ENCODE measurements at regions not wholly inside any gene's neighbourhood (a gene's known extent, or its start where the extent isn't known, plus 50 kb on each side); places are given as distances from the start of the nearest gene placed in this dataset.

GRCh38 chr4:179344861-179345260, 1902.6 kb upstream of the AGA start:
- Histone ChIP-seq H3K56ac (ENCODE audit: extremely low read depth, insufficient read depth, low read length) (no peak overlapping the region), H2BK20ac (ENCODE audit: low read depth, low read length) (no peak overlapping the region), H3K27me3 (ENCODE audit: control insufficient read depth, insufficient read depth, low read length) (no peaks in the 10 kb centered on the region), H3K4me1 (ENCODE audit: control insufficient read depth, insufficient read depth, low read length) (no peaks in the 10 kb centered on the region), H3K27ac (ENCODE audit: insufficient read depth, low read length) (no peak overlapping the region), H4K91ac (ENCODE audit: insufficient read depth, low read depth, low read length) (no peak overlapping the region), H3K9me3 (ENCODE audit: control insufficient read depth, insufficient read depth, low read length) (no peaks in the 10 kb centered on the region; the same call in 1 of the 2 replicates), H4K8ac (ENCODE audit: low read depth in 2 of 2, low read length in 2 of 2) (no peak overlapping the region), H3K4me2 (ENCODE audit: low read depth, low read length) (no peak overlapping the region), H2AK5ac (ENCODE audit: low read depth, low read length) (no peak overlapping the region), H3K9me1 (ENCODE audit: insufficient read depth, low read length) (no peaks in the 10 kb centered on the region), H3K9ac (ENCODE audit: low read depth, low read length) (no peak overlapping the region), H4K20me1 (ENCODE audit: insufficient read depth, low read length) (no peaks in the 10 kb centered on the region), H3K79me1 (ENCODE audit: low read depth in 1 of 2, low read length in 2 of 2) (no peaks in the 10 kb centered on the region), H2BK120ac (ENCODE audit: low read depth, low read length) (no peak overlapping the region), H2AFZ (replicated peaks; ENCODE audit: low read length, poor library complexity) (no peak overlapping the region), H3K36me3 (ENCODE audit: control insufficient read depth, insufficient read depth, low read length) (no peaks in the 10 kb centered on the region), H3K23ac (ENCODE audit: low read depth, low read length) (no peak overlapping the region), H3K18ac (ENCODE audit: low read depth, low read length) (no peak overlapping the region), H2BK15ac (ENCODE audit: low read depth, low read length) (no peak overlapping the region), H4K5ac (ENCODE audit: low read depth, low read length) (no peak overlapping the region), H2AK9ac (replicated peaks; ENCODE audit: low read depth, low read length, poor library complexity) (no peak overlapping the region), H3K14ac (replicated peaks; ENCODE audit: low read depth, low read length) (no peak overlapping the region), H3K4me3 (ENCODE audit: insufficient read depth, low read depth, low read length) (no peak overlapping the region), H3K4ac (ENCODE audit: low read depth, low read length) (no peak overlapping the region), H2BK5ac (ENCODE audit: low read depth, low read length, poor library complexity, severe bottlenecking) (no peak overlapping the region)
- ATAC-seq (ENCODE audit: low read depth) (no peak), DNase-seq (no peak)
- no TSS peak for BruUV-seq (replicated peaks)
- in situ Hi-C loops (cut with MboI; ENCODE audit: low sequenced_read_pairs) (no loop called here), dilution Hi-C loops (cut with HindIII; ENCODE audit: low sequenced_read_pairs, unreplicated experiment) (no loop called here), intact Hi-C loops (cut with micrococcal nuclease) (no loop called here)
- ChIA-PET POLR2A (ENCODE audit: unreplicated experiment) (no interaction called here), CTCF (no interaction called here)
- no peak for TF ChIP-seq USF2 (IDR thresholded peaks at IDR 0.05; ENCODE audit: low read depth, low read length)
- no peak for TF ChIP-seq RFX5 (IDR thresholded peaks at IDR 0.05; ENCODE audit: low read depth, low read length)
- no peak for TF ChIP-seq MAFK (IDR thresholded peaks at IDR 0.05; ENCODE audit: low read depth, low read length)
- no peak for TF ChIP-seq POLR2A (IDR thresholded peaks at IDR 0.05; ENCODE audit: low read depth, low read length)
- TF ChIP-seq MAZ (IDR thresholded peaks at IDR 0.05; ENCODE audit: borderline replicate concordance, low read depth, low read length), result no peak
- TF ChIP-seq, protein P1, sequence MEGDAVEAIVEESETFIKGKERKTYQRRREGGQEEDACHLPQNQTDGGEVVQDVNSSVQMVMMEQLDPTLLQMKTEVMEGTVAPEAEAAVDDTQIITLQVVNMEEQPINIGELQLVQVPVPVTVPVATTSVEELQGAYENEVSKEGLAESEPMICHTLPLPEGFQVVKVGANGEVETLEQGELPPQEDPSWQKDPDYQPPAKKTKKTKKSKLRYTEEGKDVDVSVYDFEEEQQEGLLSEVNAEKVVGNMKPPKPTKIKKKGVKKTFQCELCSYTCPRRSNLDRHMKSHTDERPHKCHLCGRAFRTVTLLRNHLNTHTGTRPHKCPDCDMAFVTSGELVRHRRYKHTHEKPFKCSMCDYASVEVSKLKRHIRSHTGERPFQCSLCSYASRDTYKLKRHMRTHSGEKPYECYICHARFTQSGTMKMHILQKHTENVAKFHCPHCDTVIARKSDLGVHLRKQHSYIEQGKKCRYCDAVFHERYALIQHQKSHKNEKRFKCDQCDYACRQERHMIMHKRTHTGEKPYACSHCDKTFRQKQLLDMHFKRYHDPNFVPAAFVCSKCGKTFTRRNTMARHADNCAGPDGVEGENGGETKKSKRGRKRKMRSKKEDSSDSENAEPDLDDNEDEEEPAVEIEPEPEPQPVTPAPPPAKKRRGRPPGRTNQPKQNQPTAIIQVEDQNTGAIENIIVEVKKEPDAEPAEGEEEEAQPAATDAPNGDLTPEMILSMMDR (conservative IDR thresholded peaks at IDR 0.05; ENCODE audit: low read depth, low read length), result no peak
- TF ChIP-seq CHD1 (IDR thresholded peaks at IDR 0.05; ENCODE audit: low read depth, low read length), result no peak
- no peak for TF ChIP-seq SMC3 (IDR thresholded peaks at IDR 0.05; ENCODE audit: low read depth, low read length)
- no peak for TF ChIP-seq RCOR1 (IDR thresholded peaks at IDR 0.05; ENCODE audit: insufficient replicate concordance, low read length)
- no peak for TF ChIP-seq BHLHE40 (IDR thresholded peaks at IDR 0.05; ENCODE audit: low read depth, low read length)
- no peak for TF ChIP-seq ELK1 (IDR thresholded peaks at IDR 0.05; ENCODE audit: borderline replicate concordance, low read depth, low read length)
- no peak for TF ChIP-seq FOS (IDR thresholded peaks at IDR 0.05; ENCODE audit: low read depth, low read length)
- TF ChIP-seq RAD21 (IDR thresholded peaks at IDR 0.05; ENCODE audit: low read length), result no peak

Measured in IMR-90 (cell line).